HepG2 (cell line): ENCODE measurements at regions not wholly inside any gene's neighbourhood (a gene's known extent, or its start where the extent isn't known, plus 50 kb on each side); places are given as distances from the start of the nearest gene placed in this dataset.

Experiments
- SOX5 ChIP-seq: IDR thresholded peaks from 2 replicates; pipeline ENCODE4 v1.6.1; 2016; ENCODE audit warnings: borderline replicate concordance
- ZNF616 ChIP-seq: sonication (generic); formaldehyde crosslinking; IDR thresholded peaks from 2 replicates; pipeline ENCODE4 v1.5.0; 2020; ENCODE audit warnings: low read depth, mild to moderate bottlenecking, missing genetic modification reagents

- TF ChIP-seq SOX5 (CRISPR knock-in tag) = no peak
- no peak for TF ChIP-seq ZNF616 (CRISPR knock-in tag)
Measured at GRCh38 chr13:79655509-79655908, 174.6 kb downstream of the NDFIP2 start.
